Nephron progenitor cell (in vitro differentiated cells): ENCODE measurements at regions not wholly inside any gene's neighbourhood (a gene's known extent, or its start where the extent isn't known, plus 50 kb on each side); places are given as distances from the start of the nearest gene placed in this dataset.

Experiments used
- DNase-seq: peaks from one replicate; pipeline ENCODE4 v3.0.0; 2021
- H3K27ac Mint-ChIP-seq: 2 replicates; pipeline ENCODE4 v1.8.0; 2021; ENCODE audit warnings: mild to moderate bottlenecking, moderate library complexity, mixed read lengths
- H3K27me3 Mint-ChIP-seq: 2 replicates; pipeline ENCODE4 v1.8.0; 2021; ENCODE audit warnings: mild to moderate bottlenecking, low read depth, mixed read lengths; ENCODE audit not compliant: poor library complexity
- H3K36me3 Mint-ChIP-seq: 2 replicates; pipeline ENCODE4 v1.8.0; 2021; ENCODE audit warnings: low read depth, mixed read lengths
- H3K4me1 Mint-ChIP-seq: 2 replicates; pipeline ENCODE4 v1.8.0; 2021; ENCODE audit warnings: mixed read lengths
- H3K4me3 Mint-ChIP-seq: 2 replicates; pipeline ENCODE4 v1.8.0; 2021; ENCODE audit warnings: mild to moderate bottlenecking, moderate library complexity, mixed read lengths
- H3K9me3 Mint-ChIP-seq: 2 replicates; pipeline ENCODE4 v1.8.0; 2021; ENCODE audit warnings: mild to moderate bottlenecking, moderate library complexity, mixed read lengths
- CTCF ChIP-seq: fragments of 200-600 bp; sonication (generic); IDR thresholded peaks from 2 replicates; pipeline ENCODE4 v1.5.0; 2021; ENCODE audit warnings: antibody characterized with exemption

- no peaks in the 10 kb centered on the region for H3K9me3 Mint-ChIP-seq
- H3K27me3 Mint-ChIP-seq: peaks cover 2% of the 10 kb centered on the region
- H3K36me3 Mint-ChIP-seq: no peaks in the 10 kb centered on the region
- no peak overlapping the region for H3K27ac Mint-ChIP-seq
- DNase-seq: peak; percentile 6
- H3K4me1 Mint-ChIP-seq: no peaks in the 10 kb centered on the region
- no peak overlapping the region for H3K4me3 Mint-ChIP-seq
- no peak for TF ChIP-seq CTCF
These were observed 105.7 kb downstream of the LCA5 start for GRCh38 chr6:79431537-79431933.

- DNase-seq: no peak
- no peak overlapping the region for H3K27ac Mint-ChIP-seq
- TF ChIP-seq CTCF: no peak
- H3K9me3 Mint-ChIP-seq: no peaks in the 10 kb centered on the region
- H3K4me3 Mint-ChIP-seq: no peak overlapping the region
- H3K27me3 Mint-ChIP-seq: peaks cover 2% of the 10 kb centered on the region
- no peaks in the 10 kb centered on the region for H3K4me1 Mint-ChIP-seq
- H3K36me3 Mint-ChIP-seq: no peaks in the 10 kb centered on the region
These were observed 106.2 kb downstream of the LCA5 start for GRCh38 chr6:79430913-79431536.

DNA sequence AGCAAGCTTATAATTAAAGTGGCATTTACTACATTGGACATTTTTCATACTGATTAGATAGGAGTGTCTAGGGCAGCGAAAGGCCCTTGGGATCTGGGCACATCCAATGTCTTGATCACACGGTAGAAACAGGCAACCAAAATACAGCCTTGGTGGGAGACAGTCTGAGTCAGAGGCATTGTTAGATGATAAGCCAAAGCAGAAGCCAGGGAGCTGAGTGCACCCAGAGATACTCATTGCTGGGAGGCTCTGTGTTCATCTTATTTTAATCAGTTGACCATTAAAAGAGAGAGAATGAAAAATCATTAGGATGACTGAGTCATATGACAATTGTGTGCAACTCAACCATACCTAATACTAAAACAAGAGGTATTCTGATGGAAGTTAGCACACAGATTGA, 109.5 kb downstream of the LCA5 start:
- H3K27ac Mint-ChIP-seq: no peak overlapping the region
- peaks cover 5% of the 10 kb centered on the region for H3K27me3 Mint-ChIP-seq
- DNase-seq: no peak
- H3K36me3 Mint-ChIP-seq: no peaks in the 10 kb centered on the region
- H3K9me3 Mint-ChIP-seq: no peaks in the 10 kb centered on the region
- no peak overlapping the region for H3K4me3 Mint-ChIP-seq
- TF ChIP-seq CTCF: no peak
- no peaks in the 10 kb centered on the region for H3K4me1 Mint-ChIP-seq

DNA sequence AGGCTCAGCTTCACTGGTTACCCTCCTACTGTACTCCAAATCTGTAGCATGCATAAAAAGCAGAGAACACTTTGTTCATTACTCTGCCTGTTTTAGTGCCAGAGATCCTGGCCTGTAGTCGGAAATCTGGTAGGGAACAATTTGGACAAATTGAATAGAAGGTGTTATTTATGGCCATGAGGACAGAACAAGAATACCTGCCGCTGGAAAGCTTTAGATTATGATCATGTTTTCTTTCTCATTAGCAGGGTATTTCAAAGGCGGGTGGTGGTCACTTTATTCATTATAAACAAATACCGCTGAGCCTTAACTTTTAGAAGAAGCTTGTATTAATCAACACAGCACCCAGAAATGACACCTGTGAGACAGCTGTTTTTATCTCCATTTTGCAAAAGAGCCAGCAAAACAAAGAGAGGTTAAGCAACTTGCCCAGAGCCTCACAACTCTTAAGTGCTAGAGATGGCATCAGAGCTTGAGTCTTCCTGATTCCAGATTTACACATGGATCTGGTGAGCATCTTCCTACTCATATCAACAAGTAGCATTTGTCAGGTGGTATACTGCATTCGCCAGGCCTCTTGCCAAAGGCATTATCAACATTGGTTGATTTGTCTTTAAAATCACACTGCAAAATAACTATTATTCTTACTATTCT, 110.5 kb downstream of the LCA5 start:
- no peak for TF ChIP-seq CTCF
- DNase-seq: no peak
- no peak overlapping the region for H3K4me3 Mint-ChIP-seq
- no peaks in the 10 kb centered on the region for H3K36me3 Mint-ChIP-seq
- H3K9me3 Mint-ChIP-seq: no peaks in the 10 kb centered on the region
- H3K27ac Mint-ChIP-seq: no peak overlapping the region
- peaks cover 5% of the 10 kb centered on the region for H3K27me3 Mint-ChIP-seq
- H3K4me1 Mint-ChIP-seq: no peaks in the 10 kb centered on the region

DNA sequence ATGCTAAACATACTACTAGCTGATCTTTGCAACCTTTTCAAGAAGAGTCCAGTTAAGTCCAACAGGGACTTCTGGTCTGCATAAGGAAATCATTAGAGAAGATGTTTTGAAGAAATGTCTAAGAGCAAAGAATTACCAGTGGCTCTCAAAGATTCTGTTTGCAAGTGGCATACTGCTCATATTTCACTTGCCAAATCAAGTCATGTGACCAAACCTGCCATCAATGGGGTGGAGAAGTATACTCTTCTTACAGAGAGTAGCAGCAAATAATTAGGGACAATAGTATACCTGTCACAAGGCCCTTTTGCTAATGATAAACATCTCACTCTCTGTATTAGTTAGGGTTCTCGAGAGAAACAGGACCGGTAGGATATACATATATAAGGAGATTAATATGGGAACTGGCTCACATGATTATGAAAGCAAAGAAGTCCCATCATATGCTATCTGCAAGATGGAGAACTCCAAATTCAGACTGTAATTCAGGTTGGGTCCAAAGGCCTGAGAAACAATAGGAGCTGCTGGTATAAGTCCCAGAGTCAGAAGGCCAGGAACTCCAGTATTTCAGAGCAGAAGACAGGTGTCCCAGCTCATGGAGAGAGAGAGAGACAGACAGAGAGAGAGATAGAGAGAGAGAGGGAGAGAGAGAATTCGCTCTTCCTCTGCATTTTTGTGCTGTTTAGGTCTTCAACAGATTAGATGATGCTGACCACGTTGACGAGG, 111.5 kb downstream of the LCA5 start:
- Mint-ChIP-seq H3K9me3 (no peaks in the 10 kb centered on the region), H3K4me1 (no peaks in the 10 kb centered on the region), H3K36me3 (no peaks in the 10 kb centered on the region), H3K4me3 (no peak overlapping the region), H3K27ac (no peak overlapping the region), H3K27me3 (peaks cover 3% of the 10 kb centered on the region)
- DNase-seq: no peak
- no peak for TF ChIP-seq CTCF
